Stomach (tissue), 8 donors: ENCODE measurements at regions not wholly inside any gene's neighbourhood (a gene's known extent, or its start where the extent isn't known, plus 50 kb on each side); places are given as distances from the start of the nearest gene placed in this dataset.

Source experiments
- DNase-seq, 2 donors: peaks; one replicate each; pipeline versions ENCODE4 v3.0.0 to v3.0.0-alpha.2; 2013 to 2019
- H3K27ac ChIP-seq, 5 donors: fragments of 200-600 bp in 4 of 5; sonication (generic) in 4 of 5; one replicate each; pipeline ENCODE4 v1.5.1; 2013 to 2019; ENCODE audit warnings: mild to moderate bottlenecking in 1 of 5, moderate library complexity in 1 of 5
- H3K27me3 ChIP-seq, 3 donors: fragments of 200-600 bp; sonication (generic); one replicate each; pipeline ENCODE4 v1.5.1; 2017 to 2019; ENCODE audit warnings: mixed run types in 1 of 3
- H3K36me3 ChIP-seq, 4 donors: fragments of 200-600 bp; sonication (generic); 1 replicate in 3 of 4; 2 replicates in 1 of 4; pipeline ENCODE4 v1.5.1; 2016 to 2019
- H3K4me1 ChIP-seq, 4 donors: fragments of 200-600 bp; sonication (generic); one replicate each; pipeline ENCODE4 v1.5.1; 2016 to 2019
- H3K4me3 ChIP-seq, 4 donors: fragments of 200-600 bp; sonication (generic) in 3 of 4; one replicate each; pipeline ENCODE4 v1.5.1; 2016 to 2019; ENCODE audit warnings: mild to moderate bottlenecking in 1 of 4
- H3K9me3 ChIP-seq, 4 donors: fragments of 200-600 bp; sonication (generic); one replicate each; pipeline ENCODE4 v1.5.1; 2016 to 2019
- EP300 ChIP-seq: sonication (generic); formaldehyde crosslinking; IDR thresholded peaks from one replicate; pipeline ENCODE4 v1.6.1; 2017; ENCODE audit warnings: antibody characterized with exemption
- POLR2A ChIP-seq, 4 donors: fragments of 450-650 bp; IDR thresholded peaks; one replicate each; pipeline ENCODE4 v1.6.1; 2016; ENCODE audit warnings: antibody characterized with exemption in 4 of 4, control low read depth in 2 of 4, mild to moderate bottlenecking in 1 of 4, moderate library complexity in 1 of 4
- POLR2AphosphoS5 ChIP-seq, 3 donors: sonication (generic); formaldehyde crosslinking; IDR thresholded peaks; one replicate each; pipeline ENCODE4 v1.6.1; 2016; ENCODE audit warnings: antibody characterized with exemption in 3 of 3
- WGBS, 5 donors: extraction: QIAGEN DNeasy Blood & Tissue Kit in 3 of 5; methylation state at CpG; one replicate each; pipeline versions ENCODE4 v1.1.5 to v1.1.7; 2013 to 2018; 5-methylcytosine and 5-hydroxymethylcytosine counted together
- intact Hi-C: fragments of 100-400 bp; cut with DNase I; formaldehyde crosslinking; loops from one replicate; pipeline ENCODE4 v1.15.1; 2023; ENCODE audit warnings: low total_unique reads
- TF ChIP-seq, protein P1 (sequence below), 7 experiments: fragments of 450-650 bp in 4 of 7; fragments of 200-600 bp in 3 of 7; sonication (generic) in 3 of 7; IDR thresholded peaks; one replicate each; pipeline ENCODE4 v1.5.1; 2016 to 2019; ENCODE audit warnings: antibody characterized with exemption in 7 of 7, control low read depth in 2 of 7, mild to moderate bottlenecking in 1 of 7
- donor health status: healthy with polysubstance abuse.
- donor health status: Bipolar disorder and iron deficiency.
- donor health status: healthy.

DNA sequence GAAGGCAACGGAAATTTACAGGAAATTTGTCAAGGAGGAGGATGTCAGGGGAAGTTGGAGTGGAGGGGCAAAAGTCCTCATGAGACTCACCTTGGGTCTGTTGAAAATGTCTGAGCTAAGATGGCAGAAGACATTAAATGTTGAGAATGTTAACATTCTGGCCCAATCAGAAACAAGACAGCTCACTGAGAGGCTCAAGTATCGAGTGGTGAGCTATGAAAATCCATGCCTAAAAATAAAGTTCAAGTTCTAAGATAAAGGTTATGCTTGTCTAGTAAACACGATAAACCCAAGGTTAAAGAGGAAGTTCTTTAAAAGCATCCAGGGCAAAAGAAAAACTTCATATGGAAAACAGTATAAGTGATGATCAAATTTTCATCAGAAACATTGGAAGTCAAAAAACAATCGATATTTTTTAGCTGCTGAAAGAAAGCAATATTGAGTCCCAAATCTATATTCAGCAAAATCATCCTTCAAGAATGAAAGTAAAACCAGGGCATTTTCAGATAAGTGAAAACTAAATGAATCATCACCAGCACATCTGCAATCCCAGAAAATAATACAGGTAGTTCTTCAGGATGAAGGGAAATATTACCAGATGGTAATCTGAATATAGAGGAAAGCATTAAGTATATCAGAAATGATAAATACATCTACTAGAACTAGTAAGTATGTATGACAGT, 462.4 kb downstream of the TLL1 start:
- intact Hi-C loops = no loop called here
- TF ChIP-seq, protein P1, sequence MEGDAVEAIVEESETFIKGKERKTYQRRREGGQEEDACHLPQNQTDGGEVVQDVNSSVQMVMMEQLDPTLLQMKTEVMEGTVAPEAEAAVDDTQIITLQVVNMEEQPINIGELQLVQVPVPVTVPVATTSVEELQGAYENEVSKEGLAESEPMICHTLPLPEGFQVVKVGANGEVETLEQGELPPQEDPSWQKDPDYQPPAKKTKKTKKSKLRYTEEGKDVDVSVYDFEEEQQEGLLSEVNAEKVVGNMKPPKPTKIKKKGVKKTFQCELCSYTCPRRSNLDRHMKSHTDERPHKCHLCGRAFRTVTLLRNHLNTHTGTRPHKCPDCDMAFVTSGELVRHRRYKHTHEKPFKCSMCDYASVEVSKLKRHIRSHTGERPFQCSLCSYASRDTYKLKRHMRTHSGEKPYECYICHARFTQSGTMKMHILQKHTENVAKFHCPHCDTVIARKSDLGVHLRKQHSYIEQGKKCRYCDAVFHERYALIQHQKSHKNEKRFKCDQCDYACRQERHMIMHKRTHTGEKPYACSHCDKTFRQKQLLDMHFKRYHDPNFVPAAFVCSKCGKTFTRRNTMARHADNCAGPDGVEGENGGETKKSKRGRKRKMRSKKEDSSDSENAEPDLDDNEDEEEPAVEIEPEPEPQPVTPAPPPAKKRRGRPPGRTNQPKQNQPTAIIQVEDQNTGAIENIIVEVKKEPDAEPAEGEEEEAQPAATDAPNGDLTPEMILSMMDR (IDR thresholded peaks at IDR 0.05) = no peak
- no peak for TF ChIP-seq POLR2A (IDR thresholded peaks at IDR 0.05)
- TF ChIP-seq EP300 = no peak
- TF ChIP-seq POLR2AphosphoS5 (IDR thresholded peaks at IDR 0.05) = no peak
- Histone ChIP-seq H3K27me3 (no peaks in the 10 kb centered on the region), H3K36me3 (no peaks in the 10 kb centered on the region), H3K9me3 (no peaks in the 10 kb centered on the region), H3K4me3 (no peak overlapping the region), H3K27ac (no peak overlapping the region), H3K4me1 (no peaks in the 10 kb centered on the region)
- WGBS, 5 donors = 58 to 73% (median 63%) methylated on average over 4 of the region's 4 CpGs
- no peak for DNase-seq

DNA sequence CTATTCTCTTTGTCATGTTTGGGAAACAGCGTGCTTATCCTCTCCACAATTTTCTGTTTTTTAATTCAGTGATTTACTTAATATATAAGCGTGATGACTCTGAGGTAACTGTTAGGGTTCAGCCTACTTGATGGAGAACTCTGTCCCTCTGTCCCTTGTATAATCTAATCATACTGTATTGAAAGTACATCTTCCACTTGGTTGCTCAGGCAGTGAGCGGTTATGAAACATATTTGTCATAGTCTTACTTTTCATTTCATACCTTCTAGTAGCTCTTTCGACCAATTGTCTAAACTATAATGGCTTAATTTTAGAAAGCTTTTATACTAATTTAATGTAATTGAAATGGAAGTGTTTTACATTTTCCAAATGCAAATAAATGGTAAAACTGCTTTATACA, 469.0 kb downstream of the TLL1 start:
- H3K4me3 ChIP-seq = no peak overlapping the region
- H3K9me3 ChIP-seq = no peaks in the 10 kb centered on the region
- no peak for DNase-seq
- no peak for TF ChIP-seq POLR2A (IDR thresholded peaks at IDR 0.05)
- TF ChIP-seq POLR2AphosphoS5 (IDR thresholded peaks at IDR 0.05) = no peak
- TF ChIP-seq, protein P1 (IDR thresholded peaks at IDR 0.05) = no peak
- no peak for TF ChIP-seq EP300
- 87 to 93% (median 89%) methylated on average over 4 of the region's 4 CpGs for WGBS, 5 donors
- intact Hi-C loops = no loop called here
- H3K27ac ChIP-seq = no peak overlapping the region
- H3K27me3 ChIP-seq = no peaks in the 10 kb centered on the region
- no peaks in the 10 kb centered on the region for H3K36me3 ChIP-seq
- H3K4me1 ChIP-seq = no peaks in the 10 kb centered on the region

DNA sequence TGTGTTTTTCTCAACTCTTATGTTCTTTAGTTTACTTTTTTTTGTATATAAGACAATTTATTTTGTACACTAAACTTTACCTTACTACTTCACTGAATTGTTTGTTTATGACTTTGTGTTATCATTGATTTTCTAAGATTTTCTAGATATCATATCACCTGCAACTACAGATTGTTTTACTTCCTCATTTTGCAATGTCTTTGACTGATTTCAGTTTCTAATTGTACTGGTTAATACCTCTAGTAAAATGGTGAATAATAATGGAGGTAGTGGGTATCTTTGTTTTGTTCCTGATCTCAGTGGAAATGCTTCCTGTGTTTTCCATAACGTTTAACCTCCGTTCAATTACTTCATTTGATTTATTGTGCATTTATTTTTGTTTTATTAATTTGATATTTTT, 490.2 kb downstream of the TLL1 start:
- Histone ChIP-seq H3K4me1 (no peaks in the 10 kb centered on the region), H3K9me3 (peaks cover 0 to 12% (median 2%) of the 10 kb centered on the region in 4 donors), H3K27me3 (no peaks in the 10 kb centered on the region), H3K36me3 (no peaks in the 10 kb centered on the region), H3K27ac (no peak overlapping the region), H3K4me3 (no peak overlapping the region)
- WGBS, 5 donors = 52 to 76% (median 65%) methylated on average over 2 of the region's 2 CpGs
- intact Hi-C loops = no loop called here
- DNase-seq = no peak
- TF ChIP-seq POLR2AphosphoS5 (IDR thresholded peaks at IDR 0.05) = no peak
- TF ChIP-seq EP300 = no peak
- TF ChIP-seq, protein P1 (IDR thresholded peaks at IDR 0.05) = no peak
- no peak for TF ChIP-seq POLR2A (IDR thresholded peaks at IDR 0.05)

DNA sequence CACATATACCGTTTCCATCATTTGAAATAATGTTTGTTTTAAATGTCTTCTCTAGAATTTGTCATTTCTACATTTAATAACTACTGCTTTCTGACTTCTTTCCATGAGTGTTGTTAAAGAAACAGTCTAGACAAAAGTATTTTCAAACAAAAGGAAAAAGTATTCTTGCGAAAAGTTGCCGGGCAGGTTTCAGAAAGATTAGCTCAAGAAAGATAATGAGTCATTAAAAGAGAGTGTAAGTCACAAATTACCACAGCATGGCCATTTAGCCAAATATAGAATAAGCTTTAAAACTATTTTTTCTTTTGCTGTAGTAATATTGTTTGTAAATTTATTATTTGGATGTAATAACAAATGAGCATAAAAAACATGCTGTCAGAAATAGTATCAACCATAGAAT, 493.0 kb downstream of the TLL1 start:
- no peak for DNase-seq
- Histone ChIP-seq H3K4me3 (no peak overlapping the region), H3K9me3 (peaks cover 0 to 22% (median 4%) of the 10 kb centered on the region in 4 donors), H3K27ac (no peak overlapping the region), H3K27me3 (no peaks in the 10 kb centered on the region), H3K4me1 (no peaks in the 10 kb centered on the region), H3K36me3 (no peaks in the 10 kb centered on the region)
- no peak for TF ChIP-seq POLR2A (IDR thresholded peaks at IDR 0.05)
- no peak for TF ChIP-seq EP300
- TF ChIP-seq, protein P1 (IDR thresholded peaks at IDR 0.05) = no peak
- TF ChIP-seq POLR2AphosphoS5 (IDR thresholded peaks at IDR 0.05) = no peak
- 32 to 52% (median 43%) methylated on average over 3 of the region's 3 CpGs for WGBS, 5 donors
- intact Hi-C loops = no loop called here
